Keratinocyte (primary cell): ENCODE measurements at regions not wholly inside any gene's neighbourhood (a gene's known extent, or its start where the extent isn't known, plus 50 kb on each side); places are given as distances from the start of the nearest gene placed in this dataset.
"Not testable (repeated sequence)": the region's sequence is repeated elsewhere in the genome, so short reads cannot be mapped to it uniquely, and the experiment has no call there.

Experiments
- DNase-seq: peaks from one replicate; pipeline ENCODE4 v3.0.0-alpha.2; 2011; ENCODE audit warnings: low read depth, missing footprints, low spot score
- FAIRE-seq: peaks from 2 replicates; lab custom pipeline; 2011; peaks lifted over from hg19 to GRCh38; lab: Jason Lieb, UNC
- H2AFZ ChIP-seq: 2 replicates; pipeline ENCODE4 v1.6.0; 2012; ENCODE audit warnings: low read length, control low read depth, inconsistent platforms; ENCODE audit not compliant: control insufficient read depth
- H3K27ac ChIP-seq: 2 replicates; pipeline ENCODE4 v1.5.1; 2011; ENCODE audit warnings: low read length; ENCODE audit not compliant: control insufficient read depth, insufficient read depth
- H3K27me3 ChIP-seq: 3 replicates; pipeline ENCODE4 v1.6.0; 2011; ENCODE audit warnings: low read length; ENCODE audit not compliant: control insufficient read depth, insufficient read depth; ENCODE audit errors: extremely low read depth
- H3K36me3 ChIP-seq, 2 experiments: 2 replicates in 1 of 2; 3 replicates in 1 of 2; pipeline ENCODE4 v1.5.1; 2011; ENCODE audit warnings: low read length in 2 of 2, mild to moderate bottlenecking in 1 of 2; ENCODE audit not compliant: control insufficient read depth in 2 of 2, insufficient read depth in 2 of 2; ENCODE audit errors: extremely low read depth in 1 of 2
- H3K4me1 ChIP-seq: 3 replicates; pipeline ENCODE4 v1.5.1; 2011; ENCODE audit warnings: low read length; ENCODE audit not compliant: control insufficient read depth, insufficient read depth; ENCODE audit errors: extremely low read depth
- H3K4me2 ChIP-seq: 3 replicates; pipeline ENCODE4 v1.6.0; 2011; ENCODE audit warnings: low read depth, low read length; ENCODE audit not compliant: control insufficient read depth, insufficient read depth; ENCODE audit errors: extremely low read depth
- H3K4me3 ChIP-seq, 3 experiments: fragments of 200-600 bp in 1 of 3; sonication (generic) in 1 of 3; 2 replicates in 2 of 3; 3 replicates in 1 of 3; pipeline ENCODE4 v1.5.1; 2011 to 2016; ENCODE audit warnings: low read length in 3 of 3, mild to moderate bottlenecking in 3 of 3, control low read depth in 2 of 3, inconsistent platforms in 1 of 3, low read depth in 1 of 3, mixed read lengths in 1 of 3, mixed run types in 1 of 3, moderate library complexity in 1 of 3; ENCODE audit not compliant: control insufficient read depth in 2 of 3, insufficient read depth in 2 of 3; ENCODE audit errors: extremely low read depth in 1 of 3
- H3K79me2 ChIP-seq: 2 replicates; pipeline ENCODE4 v1.6.0; 2012; ENCODE audit warnings: low read length; ENCODE audit not compliant: control insufficient read depth, insufficient read depth
- H3K9ac ChIP-seq: 3 replicates; pipeline ENCODE4 v1.6.0; 2011; ENCODE audit warnings: low read length; ENCODE audit not compliant: control insufficient read depth, insufficient read depth; ENCODE audit errors: extremely low read depth
- H3K9me1 ChIP-seq: 3 replicates; pipeline ENCODE4 v1.6.0; 2011; ENCODE audit warnings: low read length; ENCODE audit not compliant: control insufficient read depth, insufficient read depth; ENCODE audit errors: extremely low read depth
- H3K9me3 ChIP-seq: 2 replicates; pipeline ENCODE4 v1.5.1; 2012; ENCODE audit warnings: low read depth, low read length; ENCODE audit not compliant: control insufficient read depth
- H4K20me1 ChIP-seq: 3 replicates; pipeline ENCODE4 v1.6.0; 2011; ENCODE audit warnings: low read length; ENCODE audit not compliant: control insufficient read depth, insufficient read depth; ENCODE audit errors: extremely low read depth
- CTCF ChIP-seq, 3 experiments: IDR thresholded peaks in 1 of 3; conservative IDR thresholded peaks in 1 of 3; optimal IDR thresholded peaks in 1 of 3; 2 replicates in 2 of 3; 3 replicates in 1 of 3; pipeline versions ENCODE3 to v1.5.1; 2011; ENCODE audit warnings: low read length in 3 of 3, mild to moderate bottlenecking in 3 of 3, moderate library complexity in 2 of 3, control low read depth in 1 of 3, inconsistent platforms in 1 of 3; ENCODE audit not compliant: insufficient read depth in 2 of 3; ENCODE audit errors: extremely low read depth in 1 of 3
- EZH2 ChIP-seq: IDR thresholded peaks from one replicate; pipeline ENCODE4 v1.6.1; 2012; ENCODE audit warnings: inconsistent platforms, mild to moderate bottlenecking, low read length, moderate library complexity
- dilution Hi-C: fragments of 300-500 bp; cut with MboI; formaldehyde crosslinking; loops from one replicate; pipeline ENCODE4 v1.7.0; 2020; ENCODE audit warnings: low sequenced_read_pairs; ENCODE audit not compliant: extremely low pct_ligation_motif_present

GRCh38 chr1:199529324-199529723, 498.2 kb upstream of the NR5A2 start:
- no peak overlapping the region for H2AFZ ChIP-seq
- no peak for FAIRE-seq

GRCh38 chr1:199533361-199533760, 494.1 kb upstream of the NR5A2 start:
- dilution Hi-C loops, H3K27me3 ChIP-seq, H3K9me3 ChIP-seq, DNase-seq, H3K79me2 ChIP-seq, H4K20me1 ChIP-seq, H3K9ac ChIP-seq, H2AFZ ChIP-seq, H3K36me3 ChIP-seq, H3K4me2 ChIP-seq, H3K9me1 ChIP-seq, H3K27ac ChIP-seq, H3K4me1 ChIP-seq, H3K4me3 ChIP-seq, FAIRE-seq: not testable (repeated sequence)

More at GRCh38 chr1:199529324-199529723, 498.2 kb upstream of the NR5A2 start:
- Histone ChIP-seq H3K27me3 (no peaks in the 10 kb centered on the region), H3K9me1 (no peaks in the 10 kb centered on the region), H3K9me3 (peaks cover 2% of the 10 kb centered on the region), H3K27ac (no peak overlapping the region), H3K4me3 (no peak overlapping the region), H3K79me2 (no peaks in the 10 kb centered on the region), H4K20me1 (no peaks in the 10 kb centered on the region), H3K4me2 (no peak overlapping the region), H3K9ac (no peak overlapping the region), H3K36me3 (no peaks in the 10 kb centered on the region), H3K4me1 (no peaks in the 10 kb centered on the region)
- dilution Hi-C loops, result no loop called here
- no peak for DNase-seq
- TF ChIP-seq EZH2 (no peak), CTCF (optimal IDR thresholded peaks at IDR 0.05 in 1 of 3, IDR thresholded peaks at IDR 0.05 in 1 of 3, conservative IDR thresholded peaks at IDR 0.05 in 1 of 3; ENCODE audit: extremely low read depth in 1 of 3, insufficient read depth in 2 of 3, low read length in 3 of 3) (no peak)

- dilution Hi-C loops, result no loop called here
- FAIRE-seq, result peak; percentile 74
- DNase-seq, result no peak
- H3K27me3 ChIP-seq, result no peaks in the 10 kb centered on the region
- TF ChIP-seq CTCF (optimal IDR thresholded peaks at IDR 0.05 in 1 of 3, IDR thresholded peaks at IDR 0.05 in 1 of 3, conservative IDR thresholded peaks at IDR 0.05 in 1 of 3; ENCODE audit: extremely low read depth in 1 of 3, insufficient read depth in 2 of 3, low read length in 3 of 3) (peak; percentile 40 to 82 (median 64)), EZH2 (no peak)
- no peak overlapping the region for H3K4me3 ChIP-seq
- H3K79me2 ChIP-seq, result no peaks in the 10 kb centered on the region
- no peaks in the 10 kb centered on the region for H3K9me3 ChIP-seq
- no peak overlapping the region for H3K9ac ChIP-seq
- no peak overlapping the region for H3K27ac ChIP-seq
- H3K36me3 ChIP-seq, result no peaks in the 10 kb centered on the region
- H3K4me1 ChIP-seq, result no peaks in the 10 kb centered on the region
- H3K4me2 ChIP-seq, result no peak overlapping the region
- H3K9me1 ChIP-seq, result no peaks in the 10 kb centered on the region
- no peaks in the 10 kb centered on the region for H4K20me1 ChIP-seq
- no peak overlapping the region for H2AFZ ChIP-seq
Measured at GRCh38 chr1:199545780-199546179, 481.7 kb upstream of the NR5A2 start.
